ENCODE measurements at regions not wholly inside any gene's neighbourhood (a gene's known extent, or its start where the extent isn't known, plus 50 kb on each side); places are given as distances from the start of the nearest gene placed in this dataset.
A peak's percentile ranks its signal among the peaks of the same experiment; 100 is the strongest.

DNA sequence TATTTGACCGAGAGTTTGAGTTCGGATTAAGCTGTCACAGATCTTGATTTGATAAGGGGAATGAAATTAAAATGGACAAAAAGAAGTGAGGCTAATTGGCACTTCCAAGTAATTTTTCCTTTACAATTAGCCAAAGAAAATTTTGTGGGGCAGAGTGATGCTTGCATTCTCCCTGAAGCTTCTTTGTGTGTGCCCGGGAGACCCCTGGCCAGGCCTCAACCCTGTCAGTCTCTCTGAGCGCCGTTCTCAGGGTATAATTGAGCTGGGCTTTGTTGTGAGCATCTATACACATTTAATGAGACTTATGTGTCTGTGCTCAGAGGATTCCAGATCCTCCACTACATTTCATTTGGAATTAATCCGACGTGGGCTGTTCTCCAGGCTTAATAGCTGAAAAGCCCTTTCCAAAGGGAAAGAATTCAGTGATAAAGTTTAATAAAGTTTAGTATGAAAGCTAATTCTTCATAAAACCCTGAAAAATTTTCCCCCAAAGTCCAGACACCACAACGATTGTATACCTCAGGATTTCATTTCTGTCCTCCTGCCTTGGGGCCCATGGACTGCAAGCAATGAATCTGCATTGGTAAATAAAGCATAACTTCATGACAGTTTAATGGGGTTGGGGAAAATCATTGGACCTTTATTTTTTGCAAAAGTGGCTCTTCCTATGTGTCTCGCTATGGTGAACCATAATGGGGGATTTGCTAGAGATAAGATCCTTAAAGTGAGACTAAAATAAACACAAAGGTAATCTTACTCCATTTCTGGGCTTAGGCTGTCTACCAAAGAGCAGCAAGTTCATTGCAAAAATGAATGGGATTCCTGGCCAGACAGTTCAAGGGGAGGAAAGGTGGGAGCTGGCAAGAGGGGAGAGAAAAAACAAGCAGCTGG, 292.6 kb downstream of the C12orf75 start:
- TF ChIP-seq, protein P1, sequence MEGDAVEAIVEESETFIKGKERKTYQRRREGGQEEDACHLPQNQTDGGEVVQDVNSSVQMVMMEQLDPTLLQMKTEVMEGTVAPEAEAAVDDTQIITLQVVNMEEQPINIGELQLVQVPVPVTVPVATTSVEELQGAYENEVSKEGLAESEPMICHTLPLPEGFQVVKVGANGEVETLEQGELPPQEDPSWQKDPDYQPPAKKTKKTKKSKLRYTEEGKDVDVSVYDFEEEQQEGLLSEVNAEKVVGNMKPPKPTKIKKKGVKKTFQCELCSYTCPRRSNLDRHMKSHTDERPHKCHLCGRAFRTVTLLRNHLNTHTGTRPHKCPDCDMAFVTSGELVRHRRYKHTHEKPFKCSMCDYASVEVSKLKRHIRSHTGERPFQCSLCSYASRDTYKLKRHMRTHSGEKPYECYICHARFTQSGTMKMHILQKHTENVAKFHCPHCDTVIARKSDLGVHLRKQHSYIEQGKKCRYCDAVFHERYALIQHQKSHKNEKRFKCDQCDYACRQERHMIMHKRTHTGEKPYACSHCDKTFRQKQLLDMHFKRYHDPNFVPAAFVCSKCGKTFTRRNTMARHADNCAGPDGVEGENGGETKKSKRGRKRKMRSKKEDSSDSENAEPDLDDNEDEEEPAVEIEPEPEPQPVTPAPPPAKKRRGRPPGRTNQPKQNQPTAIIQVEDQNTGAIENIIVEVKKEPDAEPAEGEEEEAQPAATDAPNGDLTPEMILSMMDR (IDR thresholded peaks at IDR 0.05; ENCODE audit: low read depth, low read length): no peak
- no peak for DNase-seq (ENCODE audit: low read depth in 2 of 2)
- H3K4me3 ChIP-seq (replicated peaks in 1 of 2; ENCODE audit: low read depth in 2 of 2, low read length in 2 of 2): no peak overlapping the region

GRCh38 chr12:105626653-105627052, 296.2 kb downstream of the C12orf75 start:
- DNase-seq (ENCODE audit: low read depth in 2 of 2): no peak
- no peak overlapping the region for H3K4me3 ChIP-seq (replicated peaks in 1 of 2; ENCODE audit: low read depth in 2 of 2, low read length in 2 of 2)
- TF ChIP-seq, protein P1 (IDR thresholded peaks at IDR 0.05; ENCODE audit: low read depth, low read length): no peak

GRCh38 chr12:105637470-105637869, 307.0 kb downstream of the C12orf75 start:
- TF ChIP-seq, protein P1 (IDR thresholded peaks at IDR 0.05; ENCODE audit: low read depth, low read length): no peak
- DNase-seq (ENCODE audit: low read depth in 2 of 2): no peak
- H3K4me3 ChIP-seq (replicated peaks in 1 of 2; ENCODE audit: low read depth in 2 of 2, low read length in 2 of 2): no peak overlapping the region

DNA sequence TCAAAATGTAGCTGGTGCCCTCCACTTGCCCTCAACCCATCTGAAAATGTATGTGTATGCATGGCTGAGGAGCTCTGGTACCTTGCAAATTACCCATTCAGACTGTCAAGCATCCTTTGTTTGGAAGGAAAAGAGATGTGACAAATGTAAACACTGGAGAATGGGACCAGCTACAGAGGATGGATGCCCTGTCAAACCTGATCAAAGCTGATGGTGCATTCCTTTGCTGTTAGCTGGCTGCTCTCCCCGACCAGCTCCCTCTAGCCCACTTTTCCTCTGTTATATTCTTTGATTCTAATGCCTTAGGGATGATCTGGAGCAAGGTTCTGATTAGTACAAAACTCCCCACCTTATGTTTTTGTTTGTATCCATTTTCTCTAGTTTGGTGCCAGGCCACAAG, 310.3 kb downstream of the C12orf75 start:
- DNase-seq (ENCODE audit: low read depth in 2 of 2): no peak
- H3K4me3 ChIP-seq (replicated peaks in 1 of 2; ENCODE audit: low read depth in 2 of 2, low read length in 2 of 2): no peak overlapping the region
- TF ChIP-seq, protein P1 (IDR thresholded peaks at IDR 0.05; ENCODE audit: low read depth, low read length): no peak

DNA sequence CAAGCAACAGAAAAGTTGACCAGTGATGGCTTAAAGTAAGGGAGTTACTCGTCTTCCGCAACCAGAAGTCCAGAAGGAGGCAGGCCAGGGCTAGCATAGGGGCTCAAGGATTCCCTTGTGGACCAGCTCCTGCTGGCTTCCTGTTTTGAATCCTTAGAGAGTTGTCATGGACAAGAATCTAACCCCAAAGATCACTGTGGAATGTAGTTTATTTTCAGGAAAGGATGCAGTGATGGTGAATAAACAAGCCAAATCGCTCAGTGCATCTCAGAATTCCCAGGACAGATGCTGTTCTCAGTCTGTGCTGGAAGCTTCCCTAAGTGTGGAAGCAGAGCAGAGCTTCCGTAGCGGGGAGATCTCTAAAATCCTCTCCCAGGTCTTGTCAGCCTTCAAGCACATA, 311.3 kb downstream of the C12orf75 start:
- DNase-seq (ENCODE audit: low read depth in 2 of 2): peak in 1 of 2 donors; percentile 9
- H3K4me3 ChIP-seq (replicated peaks in 1 of 2; ENCODE audit: low read depth in 2 of 2, low read length in 2 of 2): no peak overlapping the region
- TF ChIP-seq, protein P1 (IDR thresholded peaks at IDR 0.05; ENCODE audit: low read depth, low read length): no peak

DNA sequence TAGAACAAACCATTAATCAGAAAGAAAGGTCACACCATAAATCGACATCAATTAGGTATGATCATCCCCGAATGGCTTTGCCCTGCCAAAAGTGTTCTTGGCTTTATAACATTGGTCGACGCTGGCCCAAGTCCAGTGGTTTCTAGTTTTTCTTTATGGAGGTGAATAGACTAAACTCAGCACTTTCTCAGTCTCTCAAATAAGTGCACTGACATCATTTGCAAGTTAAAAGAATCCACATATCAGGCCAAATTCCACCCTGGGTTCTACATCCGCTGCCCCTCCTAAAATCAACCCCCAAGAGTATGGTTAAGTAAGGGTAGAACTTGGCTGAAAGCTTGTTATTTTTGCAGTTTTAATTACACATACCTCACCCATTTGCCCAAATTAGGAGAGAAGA, 314.3 kb downstream of the C12orf75 start:
- no peak for DNase-seq (ENCODE audit: low read depth in 2 of 2)
- TF ChIP-seq, protein P1 (IDR thresholded peaks at IDR 0.05; ENCODE audit: low read depth, low read length): no peak
- no peak overlapping the region for H3K4me3 ChIP-seq (replicated peaks in 1 of 2; ENCODE audit: low read depth in 2 of 2, low read length in 2 of 2)
